Keratinocyte (primary cell): ENCODE measurements at regions not wholly inside any gene's neighbourhood (a gene's known extent, or its start where the extent isn't known, plus 50 kb on each side); places are given as distances from the start of the nearest gene placed in this dataset.

Experiments
- DNase-seq: peaks from one replicate; pipeline ENCODE4 v3.0.0-alpha.2; 2011; ENCODE audit warnings: low read depth, missing footprints, low spot score
- FAIRE-seq: peaks from 2 replicates; lab custom pipeline; 2011; peaks lifted over from hg19 to GRCh38; lab: Jason Lieb, UNC
- H2AFZ ChIP-seq: 2 replicates; pipeline ENCODE4 v1.6.0; 2012; ENCODE audit warnings: low read length, control low read depth, inconsistent platforms; ENCODE audit not compliant: control insufficient read depth
- H3K27ac ChIP-seq: 2 replicates; pipeline ENCODE4 v1.5.1; 2011; ENCODE audit warnings: low read length; ENCODE audit not compliant: control insufficient read depth, insufficient read depth
- H3K27me3 ChIP-seq: 3 replicates; pipeline ENCODE4 v1.6.0; 2011; ENCODE audit warnings: low read length; ENCODE audit not compliant: control insufficient read depth, insufficient read depth; ENCODE audit errors: extremely low read depth
- H3K36me3 ChIP-seq, 2 experiments: 2 replicates in 1 of 2; 3 replicates in 1 of 2; pipeline ENCODE4 v1.5.1; 2011; ENCODE audit warnings: low read length in 2 of 2, mild to moderate bottlenecking in 1 of 2; ENCODE audit not compliant: control insufficient read depth in 2 of 2, insufficient read depth in 2 of 2; ENCODE audit errors: extremely low read depth in 1 of 2
- H3K4me1 ChIP-seq: 3 replicates; pipeline ENCODE4 v1.5.1; 2011; ENCODE audit warnings: low read length; ENCODE audit not compliant: control insufficient read depth, insufficient read depth; ENCODE audit errors: extremely low read depth
- H3K4me2 ChIP-seq: 3 replicates; pipeline ENCODE4 v1.6.0; 2011; ENCODE audit warnings: low read depth, low read length; ENCODE audit not compliant: control insufficient read depth, insufficient read depth; ENCODE audit errors: extremely low read depth
- H3K4me3 ChIP-seq, 3 experiments: fragments of 200-600 bp in 1 of 3; sonication (generic) in 1 of 3; 2 replicates in 2 of 3; 3 replicates in 1 of 3; pipeline ENCODE4 v1.5.1; 2011 to 2016; ENCODE audit warnings: low read length in 3 of 3, mild to moderate bottlenecking in 3 of 3, control low read depth in 2 of 3, inconsistent platforms in 1 of 3, low read depth in 1 of 3, mixed read lengths in 1 of 3, mixed run types in 1 of 3, moderate library complexity in 1 of 3; ENCODE audit not compliant: control insufficient read depth in 2 of 3, insufficient read depth in 2 of 3; ENCODE audit errors: extremely low read depth in 1 of 3
- H3K79me2 ChIP-seq: 2 replicates; pipeline ENCODE4 v1.6.0; 2012; ENCODE audit warnings: low read length; ENCODE audit not compliant: control insufficient read depth, insufficient read depth
- H3K9ac ChIP-seq: 3 replicates; pipeline ENCODE4 v1.6.0; 2011; ENCODE audit warnings: low read length; ENCODE audit not compliant: control insufficient read depth, insufficient read depth; ENCODE audit errors: extremely low read depth
- H3K9me1 ChIP-seq: 3 replicates; pipeline ENCODE4 v1.6.0; 2011; ENCODE audit warnings: low read length; ENCODE audit not compliant: control insufficient read depth, insufficient read depth; ENCODE audit errors: extremely low read depth
- H3K9me3 ChIP-seq: 2 replicates; pipeline ENCODE4 v1.5.1; 2012; ENCODE audit warnings: low read depth, low read length; ENCODE audit not compliant: control insufficient read depth
- H4K20me1 ChIP-seq: 3 replicates; pipeline ENCODE4 v1.6.0; 2011; ENCODE audit warnings: low read length; ENCODE audit not compliant: control insufficient read depth, insufficient read depth; ENCODE audit errors: extremely low read depth
- CTCF ChIP-seq, 3 experiments: IDR thresholded peaks in 1 of 3; conservative IDR thresholded peaks in 1 of 3; optimal IDR thresholded peaks in 1 of 3; 2 replicates in 2 of 3; 3 replicates in 1 of 3; pipeline versions ENCODE3 to v1.5.1; 2011; ENCODE audit warnings: low read length in 3 of 3, mild to moderate bottlenecking in 3 of 3, moderate library complexity in 2 of 3, control low read depth in 1 of 3, inconsistent platforms in 1 of 3; ENCODE audit not compliant: insufficient read depth in 2 of 3; ENCODE audit errors: extremely low read depth in 1 of 3
- EZH2 ChIP-seq: IDR thresholded peaks from one replicate; pipeline ENCODE4 v1.6.1; 2012; ENCODE audit warnings: inconsistent platforms, mild to moderate bottlenecking, low read length, moderate library complexity
- dilution Hi-C: fragments of 300-500 bp; cut with MboI; formaldehyde crosslinking; loops from one replicate; pipeline ENCODE4 v1.7.0; 2020; ENCODE audit warnings: low sequenced_read_pairs; ENCODE audit not compliant: extremely low pct_ligation_motif_present

- Histone ChIP-seq H3K4me1 (no peaks in the 10 kb centered on the region), H3K27me3 (no peaks in the 10 kb centered on the region), H3K4me3 (no peak overlapping the region), H3K79me2 (no peaks in the 10 kb centered on the region), H3K27ac (no peak overlapping the region), H3K36me3 (no peaks in the 10 kb centered on the region), H3K9me1 (no peaks in the 10 kb centered on the region), H2AFZ (no peak overlapping the region), H3K4me2 (no peak overlapping the region), H4K20me1 (no peaks in the 10 kb centered on the region), H3K9me3 (no peaks in the 10 kb centered on the region), H3K9ac (no peak overlapping the region)
- TF ChIP-seq CTCF (optimal IDR thresholded peaks at IDR 0.05 in 1 of 3, IDR thresholded peaks at IDR 0.05 in 1 of 3, conservative IDR thresholded peaks at IDR 0.05 in 1 of 3; ENCODE audit: extremely low read depth in 1 of 3, insufficient read depth in 2 of 3, low read length in 3 of 3) (no peak), EZH2 (no peak)
- dilution Hi-C loops, result no loop called here
- DNase-seq (no peak), FAIRE-seq (no peak)
These were observed 50.5 kb upstream of the SH3PXD2B start for GRCh38 chr5:172504701-172505402.

DNA sequence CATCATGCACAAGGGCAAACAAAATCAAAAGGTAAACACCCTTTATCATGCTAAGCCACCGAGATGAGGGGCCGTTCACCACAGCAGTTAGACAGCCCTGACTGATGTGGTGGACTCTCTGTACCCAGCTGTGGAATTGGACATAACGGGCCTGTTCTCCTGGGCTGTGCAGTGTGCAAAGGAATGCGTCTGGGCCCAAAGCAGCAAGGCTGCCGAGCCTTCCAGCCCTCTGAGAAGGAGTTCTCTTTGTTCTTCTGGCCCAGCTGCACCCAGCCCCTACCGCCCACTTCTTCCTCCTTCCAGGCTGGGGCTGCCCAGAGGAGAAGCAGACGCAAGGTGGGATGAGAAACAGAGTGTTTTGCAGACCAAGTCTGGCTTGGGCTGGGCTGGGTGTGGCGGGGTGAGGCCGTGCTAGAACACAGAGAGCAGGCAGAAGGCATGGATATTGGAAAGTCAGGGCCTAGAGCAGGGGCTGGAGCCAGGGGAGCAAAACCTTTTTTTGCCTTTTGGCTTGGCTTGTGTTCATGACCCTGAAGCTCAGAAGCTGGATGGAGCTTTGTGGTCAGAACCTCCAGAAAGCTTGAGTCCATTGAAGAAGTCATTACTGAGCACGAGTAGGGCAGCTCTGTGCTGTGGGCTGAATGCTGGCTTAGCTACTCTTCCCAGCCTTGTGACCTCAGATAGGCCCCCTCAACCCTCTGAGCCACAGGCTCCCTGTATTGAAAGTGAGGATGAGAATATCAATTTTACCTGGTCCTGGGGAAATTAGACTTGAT, 49.8 kb upstream of the SH3PXD2B start:
- DNase-seq, result no peak
- Histone ChIP-seq H3K27ac (no peak overlapping the region), H2AFZ (no peak overlapping the region), H3K4me1 (no peaks in the 10 kb centered on the region), H4K20me1 (no peaks in the 10 kb centered on the region), H3K79me2 (no peaks in the 10 kb centered on the region), H3K4me3 (no peak overlapping the region), H3K27me3 (no peaks in the 10 kb centered on the region), H3K9me1 (no peaks in the 10 kb centered on the region), H3K9ac (no peak overlapping the region), H3K9me3 (no peaks in the 10 kb centered on the region), H3K4me2 (no peak overlapping the region), H3K36me3 (no peaks in the 10 kb centered on the region)
- no peak for FAIRE-seq
- TF ChIP-seq EZH2 (no peak), CTCF (optimal IDR thresholded peaks at IDR 0.05 in 1 of 3, IDR thresholded peaks at IDR 0.05 in 1 of 3, conservative IDR thresholded peaks at IDR 0.05 in 1 of 3; ENCODE audit: extremely low read depth in 1 of 3, insufficient read depth in 2 of 3, low read length in 3 of 3) (no peak)
- dilution Hi-C loops, result no loop called here
